Dendritic cell treated with granulocyte-macrophage colony-stimulating factor and Interleukin-4, amounts not matched to agents 40 ng/mL and 50 ng/mL, for 4 days (primary cell): ENCODE measurements at regions not wholly inside any gene's neighbourhood (a gene's known extent, or its start where the extent isn't known, plus 50 kb on each side); places are given as distances from the start of the nearest gene placed in this dataset.
"Not testable (repeated sequence)": the region's sequence is repeated elsewhere in the genome, so short reads cannot be mapped to it uniquely, and the experiment has no call there.

Source experiments
- H3K27ac Mint-ChIP-seq: one replicate; pipeline ENCODE4 v1.8.0; 2022; ENCODE audit warnings: mild to moderate bottlenecking, mixed read lengths
- H3K27me3 Mint-ChIP-seq: one replicate; pipeline ENCODE4 v1.8.0; 2022; ENCODE audit warnings: mild to moderate bottlenecking, mixed read lengths
- H3K36me3 Mint-ChIP-seq: one replicate; pipeline ENCODE4 v1.8.0; 2022; ENCODE audit warnings: low read depth, mixed read lengths
- H3K4me1 Mint-ChIP-seq: one replicate; pipeline ENCODE4 v1.8.0; 2022; ENCODE audit warnings: low read depth, mixed read lengths
- H3K4me3 Mint-ChIP-seq: one replicate; pipeline ENCODE4 v1.8.0; 2022; ENCODE audit warnings: mild to moderate bottlenecking, moderate library complexity, mixed read lengths
- H3K9me3 Mint-ChIP-seq: one replicate; pipeline ENCODE4 v1.8.0; 2022; ENCODE audit warnings: mixed read lengths
- intact Hi-C: fragments of 100-400 bp; cut with micrococcal nuclease; formaldehyde crosslinking; loops from one replicate; pipeline ENCODE4 v1.15.0; 2022

DNA sequence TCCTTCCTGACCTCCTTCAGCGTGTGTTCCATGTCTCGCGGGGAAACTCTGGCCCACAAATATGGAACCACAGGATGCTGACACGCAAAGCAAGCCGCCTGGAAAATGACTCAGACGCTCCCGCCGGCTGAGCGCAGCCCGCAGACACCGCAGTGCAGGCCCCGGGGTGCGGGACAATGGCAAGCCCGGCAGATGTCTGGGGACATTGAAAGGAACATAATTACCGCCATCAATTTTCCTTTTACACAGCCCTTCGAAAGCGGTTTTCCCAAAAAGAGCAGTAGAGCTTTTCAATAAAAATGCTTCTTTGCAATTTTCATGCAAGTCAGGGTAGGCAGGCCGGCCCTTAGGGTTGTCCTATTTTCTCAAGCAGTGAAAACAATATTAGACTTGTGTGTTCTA, 159.2 kb upstream of the SH3BP4 start:
- no peak overlapping the region for H3K27ac Mint-ChIP-seq
- H3K27me3 Mint-ChIP-seq, result no peaks in the 10 kb centered on the region
- H3K9me3 Mint-ChIP-seq, result no peaks in the 10 kb centered on the region
- no peak overlapping the region for H3K4me3 Mint-ChIP-seq
- no peaks in the 10 kb centered on the region for H3K4me1 Mint-ChIP-seq
- intact Hi-C loops, result no loop called here
- H3K36me3 Mint-ChIP-seq, result no peaks in the 10 kb centered on the region

DNA sequence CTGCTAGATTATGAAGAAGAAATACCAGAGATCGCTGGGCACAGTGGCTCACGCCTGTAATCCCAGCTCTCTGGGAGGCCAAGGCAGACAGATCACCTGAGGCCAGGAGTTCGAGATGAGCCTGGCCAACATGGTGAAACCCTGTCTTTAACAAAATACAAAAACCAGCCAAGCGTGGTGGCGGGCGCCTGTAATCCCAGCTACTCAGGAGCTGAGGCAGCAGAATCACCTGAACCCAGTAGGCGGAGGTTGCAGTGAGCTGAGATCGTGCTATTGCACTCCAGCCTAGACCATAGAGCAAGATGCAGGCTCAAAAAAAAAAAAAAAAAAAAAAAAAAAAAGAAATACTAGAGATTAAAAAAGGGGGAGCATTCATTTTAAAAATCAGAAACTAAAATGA, 159.7 kb upstream of the SH3BP4 start:
- H3K4me3 Mint-ChIP-seq, intact Hi-C loops, H3K4me1 Mint-ChIP-seq, H3K27me3 Mint-ChIP-seq, H3K36me3 Mint-ChIP-seq, H3K27ac Mint-ChIP-seq, H3K9me3 Mint-ChIP-seq: not testable (repeated sequence)

DNA sequence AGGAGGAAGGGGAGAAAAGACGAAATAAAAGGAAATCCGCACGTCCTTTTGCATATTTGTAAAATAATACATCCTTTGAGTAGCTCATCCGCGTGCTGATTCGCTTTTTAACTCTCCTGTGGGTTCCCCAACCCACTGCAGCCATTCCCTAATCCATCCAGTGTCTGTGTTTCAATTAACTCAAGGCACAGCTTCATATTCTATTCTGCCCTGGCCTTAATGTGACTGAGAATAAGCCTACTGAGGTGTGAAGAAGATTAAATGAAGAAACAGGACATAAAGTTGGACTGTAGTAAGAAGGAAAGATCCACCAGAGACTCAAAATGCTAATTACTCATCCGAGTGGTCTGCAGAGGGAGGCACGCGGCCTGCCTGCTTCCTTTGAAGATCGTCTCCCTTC, 161.4 kb upstream of the SH3BP4 start:
- Mint-ChIP-seq H3K27me3 (no peaks in the 10 kb centered on the region), H3K36me3 (no peaks in the 10 kb centered on the region), H3K4me1 (no peaks in the 10 kb centered on the region), H3K27ac (no peak overlapping the region), H3K4me3 (no peak overlapping the region), H3K9me3 (no peaks in the 10 kb centered on the region)
- intact Hi-C loops, result no loop called here

DNA sequence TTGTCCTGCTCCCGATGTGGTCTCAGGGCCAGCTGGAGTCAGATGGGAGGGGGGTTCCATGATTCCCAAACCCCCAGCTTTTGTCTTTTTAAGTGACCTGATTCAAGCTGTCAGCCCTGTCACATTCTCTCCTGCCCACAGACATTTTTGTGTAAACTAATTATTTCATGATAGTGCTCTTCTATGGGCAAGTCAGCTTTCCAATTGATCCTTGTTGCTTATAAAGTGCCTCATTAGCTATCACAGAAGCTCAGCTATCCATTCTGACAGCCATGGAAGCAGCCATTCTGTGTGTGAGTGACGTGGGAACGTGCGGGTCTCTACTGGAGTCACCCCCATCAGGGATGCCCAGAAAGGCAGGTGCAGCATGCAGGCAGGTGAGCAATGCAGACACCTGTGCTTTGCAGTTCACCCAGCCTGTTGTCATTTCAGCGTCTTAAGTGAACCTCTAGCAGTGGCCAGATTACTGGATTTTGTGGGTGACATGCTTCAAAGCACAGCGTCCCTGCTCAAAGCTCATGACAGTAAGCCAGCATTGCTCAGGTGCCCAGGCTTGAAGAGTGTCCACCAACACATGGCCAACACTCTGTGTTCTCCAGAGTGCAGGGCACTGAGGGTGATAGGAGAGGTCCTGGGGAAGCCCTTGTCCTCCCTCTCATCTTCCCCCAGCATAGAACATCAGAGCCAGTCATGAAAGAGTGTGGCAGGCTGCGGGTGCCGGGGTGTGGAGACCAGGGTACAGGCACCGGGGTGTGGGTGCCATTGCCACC, 162.1 kb upstream of the SH3BP4 start:
- H3K4me1 Mint-ChIP-seq, result no peaks in the 10 kb centered on the region
- intact Hi-C loops, result no loop called here
- no peaks in the 10 kb centered on the region for H3K27me3 Mint-ChIP-seq
- no peak overlapping the region for H3K4me3 Mint-ChIP-seq
- H3K9me3 Mint-ChIP-seq, result peaks cover under 1% of the 10 kb centered on the region
- H3K36me3 Mint-ChIP-seq, result no peaks in the 10 kb centered on the region
- no peak overlapping the region for H3K27ac Mint-ChIP-seq

DNA sequence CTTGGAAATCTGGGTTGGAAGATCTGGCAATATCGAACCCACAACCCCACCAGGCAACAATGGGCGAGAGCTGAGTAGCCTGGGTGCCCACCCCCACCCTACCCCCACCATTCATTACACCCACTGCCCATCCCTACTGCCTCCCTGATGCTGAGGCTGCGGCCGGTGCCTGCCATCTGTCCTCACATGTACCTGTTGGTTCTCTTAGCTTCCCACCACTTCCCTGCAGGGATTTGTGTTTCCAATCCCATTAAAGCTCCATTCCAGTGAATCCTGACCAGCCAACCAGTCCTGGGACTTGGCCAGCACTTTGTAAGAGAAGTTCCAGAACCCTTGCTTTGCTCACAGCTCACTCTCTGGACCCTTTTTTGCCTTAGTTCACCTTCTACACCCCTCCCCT, 163.0 kb upstream of the SH3BP4 start:
- peaks cover 10% of the 10 kb centered on the region for H3K9me3 Mint-ChIP-seq
- no peaks in the 10 kb centered on the region for H3K36me3 Mint-ChIP-seq
- no peak overlapping the region for H3K27ac Mint-ChIP-seq

DNA sequence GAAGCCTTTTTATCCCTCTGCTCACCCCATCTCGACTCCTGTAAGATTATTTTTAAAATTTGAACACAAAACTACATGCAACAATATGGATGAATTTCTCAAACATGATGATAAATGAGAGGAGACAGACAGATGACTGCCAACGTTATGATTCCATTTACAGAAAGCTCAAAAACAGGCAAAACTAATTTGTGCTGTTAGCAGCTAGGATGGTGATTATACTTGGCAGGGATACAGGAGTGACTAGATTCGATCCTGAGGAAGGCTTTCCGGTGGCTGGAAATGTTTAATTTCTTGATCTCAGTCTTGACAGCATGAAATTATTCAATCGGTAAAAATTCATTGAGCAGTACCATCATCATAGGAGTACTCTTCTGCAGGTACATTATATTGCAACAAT, 163.4 kb upstream of the SH3BP4 start:
- intact Hi-C loops, result no loop called here
- H3K4me3 Mint-ChIP-seq, result no peak overlapping the region
- H3K36me3 Mint-ChIP-seq, result no peaks in the 10 kb centered on the region
- H3K27me3 Mint-ChIP-seq, result no peaks in the 10 kb centered on the region
- peaks cover 14% of the 10 kb centered on the region for H3K9me3 Mint-ChIP-seq
- H3K27ac Mint-ChIP-seq, result no peak overlapping the region
- H3K4me1 Mint-ChIP-seq, result no peaks in the 10 kb centered on the region

More for the DNA sequence above, 163.0 kb upstream of the SH3BP4 start:
- Mint-ChIP-seq H3K4me3 (no peak overlapping the region), H3K4me1 (no peaks in the 10 kb centered on the region), H3K27me3 (no peaks in the 10 kb centered on the region)
- intact Hi-C loops, result no loop called here

- intact Hi-C loops, result no loop called here
- no peak overlapping the region for H3K4me3 Mint-ChIP-seq
- H3K9me3 Mint-ChIP-seq, result peaks cover 27% of the 10 kb centered on the region
- H3K27me3 Mint-ChIP-seq, result no peaks in the 10 kb centered on the region
- H3K36me3 Mint-ChIP-seq, result no peaks in the 10 kb centered on the region
- no peaks in the 10 kb centered on the region for H3K4me1 Mint-ChIP-seq
- H3K27ac Mint-ChIP-seq, result no peak overlapping the region
Observed at GRCh38 chr2:234787114-234787513, 164.7 kb upstream of the SH3BP4 start.

DNA sequence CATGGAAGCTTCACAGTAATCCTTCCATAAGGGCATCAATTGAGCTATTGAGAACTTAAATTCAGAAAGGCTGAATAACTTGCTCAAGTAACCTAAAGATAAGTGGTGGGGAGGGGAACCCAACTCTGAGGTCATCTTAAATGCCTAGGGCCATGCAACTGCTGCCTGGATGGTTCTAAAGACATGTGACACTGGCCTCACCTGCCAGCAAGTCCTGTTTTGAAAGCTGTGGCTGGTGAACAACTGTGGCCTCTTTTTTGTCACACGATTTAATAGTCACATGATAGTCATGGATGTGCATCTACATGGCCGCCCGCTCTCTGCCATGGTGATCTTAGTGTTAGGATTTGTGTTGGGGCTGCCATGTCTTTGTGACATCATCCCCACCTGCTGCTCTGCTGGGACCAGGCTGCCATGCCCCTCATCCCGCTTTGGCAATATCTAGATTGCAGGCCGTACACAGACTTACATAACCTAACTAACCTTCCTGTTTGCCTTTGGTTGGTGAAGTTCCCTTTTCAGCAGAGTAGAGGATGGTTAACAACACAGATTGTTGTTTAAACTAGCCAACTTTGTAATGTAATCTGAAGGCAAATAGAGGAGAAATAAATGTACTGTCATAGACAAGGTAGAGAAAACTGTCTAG, 177.9 kb upstream of the SH3BP4 start:
- no peaks in the 10 kb centered on the region for H3K9me3 Mint-ChIP-seq
- no peaks in the 10 kb centered on the region for H3K27me3 Mint-ChIP-seq
- H3K27ac Mint-ChIP-seq, result no peak overlapping the region
- intact Hi-C loops, result no loop called here
- H3K4me3 Mint-ChIP-seq, result no peak overlapping the region
- H3K36me3 Mint-ChIP-seq, result no peaks in the 10 kb centered on the region
- H3K4me1 Mint-ChIP-seq, result no peaks in the 10 kb centered on the region

DNA sequence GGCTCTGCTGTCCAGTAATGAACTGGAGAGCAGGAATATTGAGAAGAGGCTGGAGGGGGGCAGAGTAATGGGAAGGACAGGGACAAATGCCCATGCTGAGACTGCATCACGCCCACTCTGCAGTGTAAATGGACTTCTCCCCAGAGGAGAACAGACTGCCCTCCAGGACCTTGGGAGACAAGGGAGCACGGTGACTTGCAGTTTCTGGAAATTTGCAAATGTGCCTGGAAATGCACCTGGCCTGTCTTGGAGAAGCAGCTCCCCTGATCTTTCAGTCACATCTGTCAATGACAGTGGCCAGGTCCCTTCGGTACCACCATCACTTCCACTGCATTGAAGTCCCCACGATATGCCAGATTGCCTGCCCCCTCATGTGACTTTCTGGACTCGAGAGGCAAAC, 178.7 kb upstream of the SH3BP4 start:
- Mint-ChIP-seq H3K4me1 (no peaks in the 10 kb centered on the region), H3K27me3 (no peaks in the 10 kb centered on the region), H3K9me3 (no peaks in the 10 kb centered on the region), H3K4me3 (no peak overlapping the region), H3K27ac (no peak overlapping the region), H3K36me3 (no peaks in the 10 kb centered on the region)
- intact Hi-C loops, result no loop called here

- intact Hi-C loops, result no loop called here
- H3K27ac Mint-ChIP-seq, result no peak overlapping the region
- no peaks in the 10 kb centered on the region for H3K27me3 Mint-ChIP-seq
- H3K9me3 Mint-ChIP-seq, result no peaks in the 10 kb centered on the region
- H3K4me1 Mint-ChIP-seq, result no peaks in the 10 kb centered on the region
- H3K4me3 Mint-ChIP-seq, result no peak overlapping the region
- no peaks in the 10 kb centered on the region for H3K36me3 Mint-ChIP-seq
Observed at GRCh38 chr2:234772733-234773060, 179.1 kb upstream of the SH3BP4 start.

DNA sequence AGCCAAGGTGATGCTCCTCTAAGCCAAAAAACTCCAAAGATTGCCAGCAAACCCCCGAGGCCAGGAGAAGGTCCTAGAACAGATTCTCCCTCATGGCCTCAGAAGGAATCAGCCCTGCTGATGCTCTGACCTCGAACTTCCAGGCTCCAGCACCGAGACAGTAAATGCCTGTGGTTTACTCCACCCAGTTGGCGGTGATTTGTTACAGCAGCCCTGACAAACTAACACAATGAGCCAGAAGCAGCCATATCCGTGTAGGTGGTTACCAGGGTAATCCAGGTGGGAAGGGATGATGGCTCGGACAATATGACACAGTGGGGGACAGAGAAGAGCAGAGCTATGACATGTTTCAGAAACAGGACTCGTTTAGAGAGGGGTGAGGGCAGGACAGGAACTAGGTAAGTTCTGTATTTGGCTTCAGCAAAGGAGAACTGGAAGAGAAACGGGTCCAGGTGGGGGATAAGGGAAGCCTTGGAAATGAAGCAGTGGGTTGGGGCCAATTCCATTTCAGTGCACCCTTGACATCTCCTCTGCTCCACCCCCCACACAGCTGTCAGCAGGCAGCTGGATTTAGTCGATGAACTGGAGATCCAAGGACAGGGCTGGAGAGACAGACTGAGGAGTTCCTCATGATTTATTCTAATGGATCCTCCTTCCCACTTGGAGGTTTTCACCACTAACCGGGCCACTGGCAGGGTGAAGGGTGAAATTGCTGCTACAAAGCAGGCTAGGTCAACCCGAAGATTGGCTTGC, 179.7 kb upstream of the SH3BP4 start:
- H3K27ac Mint-ChIP-seq, result no peak overlapping the region
- H3K9me3 Mint-ChIP-seq, result no peaks in the 10 kb centered on the region

GRCh38 chr2:234771176-234771575, 180.6 kb upstream of the SH3BP4 start:
- intact Hi-C loops, result no loop called here
- H3K4me1 Mint-ChIP-seq, result no peaks in the 10 kb centered on the region
- H3K27me3 Mint-ChIP-seq, result no peaks in the 10 kb centered on the region
- no peak overlapping the region for H3K27ac Mint-ChIP-seq
- H3K9me3 Mint-ChIP-seq, result no peaks in the 10 kb centered on the region
- H3K36me3 Mint-ChIP-seq, result no peaks in the 10 kb centered on the region
- no peak overlapping the region for H3K4me3 Mint-ChIP-seq

More for the DNA sequence above, 179.7 kb upstream of the SH3BP4 start:
- intact Hi-C loops, result no loop called here
- no peaks in the 10 kb centered on the region for H3K27me3 Mint-ChIP-seq
- H3K36me3 Mint-ChIP-seq, result no peaks in the 10 kb centered on the region
- H3K4me1 Mint-ChIP-seq, result no peaks in the 10 kb centered on the region
- no peak overlapping the region for H3K4me3 Mint-ChIP-seq

DNA sequence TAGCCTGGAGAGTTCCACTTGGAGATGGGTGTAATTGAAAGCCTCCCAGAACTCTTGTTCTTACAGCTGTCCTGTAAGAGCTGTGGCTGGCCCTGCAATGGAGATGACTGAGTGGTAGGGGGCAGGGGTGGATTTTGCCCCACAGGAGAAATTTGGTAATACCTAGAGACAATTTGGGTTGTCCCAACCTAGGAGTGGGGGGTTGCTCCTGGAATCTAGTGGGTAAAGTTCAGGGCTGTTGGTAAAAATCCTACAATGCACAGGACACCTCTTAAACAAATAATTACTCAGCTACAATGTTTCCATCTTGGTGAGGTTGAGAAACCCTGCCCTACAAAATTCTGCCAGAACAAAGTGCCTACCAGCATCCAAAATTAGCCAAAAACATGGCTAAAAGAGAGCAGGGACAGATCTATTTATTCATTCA, 181.1 kb upstream of the SH3BP4 start:
- H3K27me3 Mint-ChIP-seq, result no peaks in the 10 kb centered on the region
- intact Hi-C loops, result no loop called here
- H3K27ac Mint-ChIP-seq, result no peak overlapping the region
- no peaks in the 10 kb centered on the region for H3K4me1 Mint-ChIP-seq
- no peaks in the 10 kb centered on the region for H3K36me3 Mint-ChIP-seq
- peaks cover 1% of the 10 kb centered on the region for H3K9me3 Mint-ChIP-seq
- no peak overlapping the region for H3K4me3 Mint-ChIP-seq

GRCh38 chr2:234770031-234770506, 181.7 kb upstream of the SH3BP4 start:
- H3K9me3 Mint-ChIP-seq, result peaks cover 5% of the 10 kb centered on the region
- intact Hi-C loops, result no loop called here
- H3K4me1 Mint-ChIP-seq, result no peaks in the 10 kb centered on the region
- no peaks in the 10 kb centered on the region for H3K36me3 Mint-ChIP-seq
- no peak overlapping the region for H3K27ac Mint-ChIP-seq
- H3K27me3 Mint-ChIP-seq, result no peaks in the 10 kb centered on the region
- no peak overlapping the region for H3K4me3 Mint-ChIP-seq
